ENCODE measurements at regions not wholly inside any gene's neighbourhood (a gene's known extent, or its start where the extent isn't known, plus 50 kb on each side); places are given as distances from the start of the nearest gene placed in this dataset.

GRCh38 chr1:229207916-229208315, 63.0 kb upstream of the RAB4A start:
- TF ChIP-seq CTCF (IDR thresholded peaks at IDR 0.05; ENCODE audit: low read length) (no peak), EZH2 (optimal IDR thresholded peaks at IDR 0.05; ENCODE audit: low read depth, low read length) (no peak)
